ENCODE measurements at regions not wholly inside any gene's neighbourhood (a gene's known extent, or its start where the extent isn't known, plus 50 kb on each side); places are given as distances from the start of the nearest gene placed in this dataset.

- TF ChIP-seq REST (IDR thresholded peaks at IDR 0.05; ENCODE audit: insufficient read depth in 1 of 2, low read depth in 2 of 2, low read length in 2 of 2) (no peak), SIN3A (IDR thresholded peaks at IDR 0.05; ENCODE audit: borderline replicate concordance, insufficient read depth, low read length) (no peak), POLR2AphosphoS5 (IDR thresholded peaks at IDR 0.05; ENCODE audit: low read depth, low read length) (no peak)
Observed at GRCh38 chr17:77906377-77906871, 52.1 kb upstream of the TNRC6C start.

Measured in PFSK-1 (cell line).